ENCODE measurements at regions not wholly inside any gene's neighbourhood (a gene's known extent, or its start where the extent isn't known, plus 50 kb on each side); places are given as distances from the start of the nearest gene placed in this dataset.
A peak's percentile ranks its signal among the peaks of the same experiment; 100 is the strongest.
"Not testable (repeated sequence)": the region's sequence is repeated elsewhere in the genome, so short reads cannot be mapped to it uniquely, and the experiment has no call there.

DNA sequence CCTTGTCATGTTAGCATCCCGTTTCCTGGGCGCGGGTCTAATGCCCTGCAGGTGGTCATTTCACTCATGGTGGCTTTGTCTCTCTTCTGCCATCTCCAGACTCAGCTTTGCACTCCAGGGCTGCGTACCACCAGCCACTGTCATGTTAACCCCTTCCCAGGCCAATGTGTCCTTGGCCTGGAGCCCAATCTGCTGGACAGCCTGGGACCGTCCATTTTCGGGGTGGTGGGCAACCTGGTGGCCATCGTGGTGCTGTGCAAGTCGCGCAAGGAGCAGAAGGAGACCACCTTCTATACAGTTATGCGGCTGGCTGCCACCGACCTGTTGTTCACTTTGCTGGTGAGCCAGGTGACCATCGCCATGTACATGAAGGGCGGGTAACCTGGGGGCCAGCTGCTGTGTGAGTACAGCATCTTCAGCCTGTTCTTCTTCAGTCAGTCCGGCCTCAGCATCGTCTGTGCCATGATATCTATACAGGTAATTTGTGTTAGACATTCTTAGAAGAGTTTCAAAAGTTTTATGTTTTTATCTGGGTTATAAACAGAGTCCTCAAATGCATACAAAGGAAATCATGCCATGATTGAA lies 1654.0 kb downstream of the SPATA31A7 start:
- H3K4me2 ChIP-seq, H3K4me3 ChIP-seq, H4K20me1 ChIP-seq, H3K4me1 ChIP-seq, H3K27ac ChIP-seq, H3K36me3 ChIP-seq, H3K9ac ChIP-seq, H3K27me3 ChIP-seq: not testable (repeated sequence)
- peaks cover 6 to 17% (median 16%) of the 10 kb centered on the region in 11 experiments; a peak in 21 of 22 replicates for H3K9me3 ChIP-seq (replicated peaks in 1 of 11)

DNA sequence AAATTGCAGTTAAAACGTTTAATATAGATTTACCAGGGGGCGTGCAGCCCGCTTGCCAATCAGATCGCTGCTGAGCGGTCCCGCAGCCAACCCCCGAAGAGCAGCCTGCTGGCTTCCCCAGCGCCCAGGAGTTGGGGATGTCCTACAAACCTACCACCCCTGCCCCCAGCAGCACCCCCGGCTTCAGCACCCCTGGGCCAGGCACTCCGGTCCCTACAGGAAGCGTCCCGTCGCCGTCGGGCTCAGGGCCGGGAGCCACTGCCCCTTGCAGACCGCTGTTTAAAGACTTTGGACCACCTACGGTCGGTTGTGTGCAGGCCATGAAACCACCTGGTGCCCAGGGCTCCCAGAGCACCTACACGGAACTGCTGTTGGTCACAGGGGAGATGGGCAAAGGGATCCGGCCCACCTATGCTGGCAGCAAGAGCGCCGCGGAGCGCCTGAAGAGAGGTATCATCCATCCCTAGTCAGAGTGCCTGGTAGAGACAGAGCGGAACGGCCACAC lies 1654.9 kb downstream of the SPATA31A7 start:
- not testable (repeated sequence) for H4K20me1 ChIP-seq, H3K4me1 ChIP-seq, H3K4me3 ChIP-seq, H3K4me2 ChIP-seq, H3K27ac ChIP-seq, H3K27me3 ChIP-seq, H3K36me3 ChIP-seq, H3K9ac ChIP-seq
- peaks cover 6 to 17% (median 16%) of the 10 kb centered on the region in 11 experiments; a peak in 21 of 22 replicates for H3K9me3 ChIP-seq (replicated peaks in 1 of 11)

- H3K27ac ChIP-seq; H3K4me2 ChIP-seq; H3K9ac ChIP-seq; H3K4me3 ChIP-seq; H3K4me1 ChIP-seq; H3K9me3 ChIP-seq (replicated peaks in 1 of 11); H3K36me3 ChIP-seq; H4K20me1 ChIP-seq; H3K27me3 ChIP-seq: not testable (repeated sequence)
Observed at GRCh38 chr9:62848258-62848657, 1658.4 kb downstream of the SPATA31A7 start.

DNA sequence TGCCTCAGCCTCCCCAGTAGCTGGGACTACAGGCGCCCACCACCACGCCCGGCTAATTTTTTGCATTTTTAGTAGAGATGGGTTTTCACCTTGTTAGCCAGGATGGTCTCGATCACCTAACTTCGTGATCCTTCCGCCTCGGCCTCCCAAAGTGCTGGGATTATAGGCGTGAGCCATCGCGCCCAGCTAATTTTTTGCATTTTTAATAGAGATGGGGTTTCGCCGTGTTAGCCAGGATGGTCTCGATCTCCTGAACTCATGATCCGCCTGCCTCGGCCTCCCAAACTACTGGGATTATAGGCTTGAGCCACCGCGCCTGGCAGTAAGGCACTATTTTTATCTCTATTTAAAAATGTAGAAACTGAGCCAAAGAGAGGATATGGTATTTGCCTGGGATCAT lies 1660.2 kb downstream of the SPATA31A7 start:
- H3K27ac ChIP-seq; H4K20me1 ChIP-seq; H3K9me3 ChIP-seq (replicated peaks in 1 of 11); H3K27me3 ChIP-seq; H3K36me3 ChIP-seq; H3K9ac ChIP-seq; H3K4me1 ChIP-seq; H3K4me3 ChIP-seq; H3K4me2 ChIP-seq: not testable (repeated sequence)

- H3K4me2 ChIP-seq; H3K27ac ChIP-seq; H3K9ac ChIP-seq; H3K4me3 ChIP-seq; H3K36me3 ChIP-seq; H3K4me1 ChIP-seq; H3K27me3 ChIP-seq; H3K9me3 ChIP-seq (replicated peaks in 1 of 11); H4K20me1 ChIP-seq: not testable (repeated sequence)
Observed at GRCh38 chr9:62857280-62857679, 1667.4 kb downstream of the SPATA31A7 start.

GRCh38 chr9:62858240-62858639 lies 1668.4 kb downstream of the SPATA31A7 start:
- H4K20me1 ChIP-seq; H3K4me2 ChIP-seq; H3K36me3 ChIP-seq; H3K27me3 ChIP-seq; H3K9ac ChIP-seq; H3K27ac ChIP-seq; H3K4me1 ChIP-seq; H3K9me3 ChIP-seq (replicated peaks in 1 of 11); H3K4me3 ChIP-seq: not testable (repeated sequence)

- not testable (repeated sequence) for H3K27me3 ChIP-seq; H4K20me1 ChIP-seq; H3K4me1 ChIP-seq; H3K9me3 ChIP-seq (replicated peaks in 1 of 11); H3K27ac ChIP-seq; H3K9ac ChIP-seq; H3K4me2 ChIP-seq; H3K36me3 ChIP-seq; H3K4me3 ChIP-seq
Observed at GRCh38 chr9:62860939-62861860, 1671.4 kb downstream of the SPATA31A7 start.

DNA sequence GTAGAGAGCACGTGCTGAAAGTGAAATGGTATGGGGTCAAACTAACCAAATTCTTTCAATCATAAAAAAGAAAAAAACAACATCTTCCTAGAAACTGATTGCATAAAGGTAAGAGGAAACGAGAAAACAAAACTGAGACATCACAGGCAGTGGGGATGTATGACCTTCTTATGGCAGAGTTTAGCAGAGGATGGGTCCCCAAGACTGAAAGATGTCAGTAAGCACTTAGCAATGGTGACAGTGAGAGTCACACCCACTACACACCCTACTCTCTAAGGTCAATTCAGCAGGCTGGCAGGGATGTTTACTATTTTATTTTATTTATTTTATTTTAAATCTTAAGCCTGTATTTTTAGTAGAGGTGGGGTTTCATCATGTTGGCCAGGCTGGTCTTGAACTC lies 1672.3 kb downstream of the SPATA31A7 start:
- not testable (repeated sequence) for H3K36me3 ChIP-seq, H3K27me3 ChIP-seq, H3K4me3 ChIP-seq

DNA sequence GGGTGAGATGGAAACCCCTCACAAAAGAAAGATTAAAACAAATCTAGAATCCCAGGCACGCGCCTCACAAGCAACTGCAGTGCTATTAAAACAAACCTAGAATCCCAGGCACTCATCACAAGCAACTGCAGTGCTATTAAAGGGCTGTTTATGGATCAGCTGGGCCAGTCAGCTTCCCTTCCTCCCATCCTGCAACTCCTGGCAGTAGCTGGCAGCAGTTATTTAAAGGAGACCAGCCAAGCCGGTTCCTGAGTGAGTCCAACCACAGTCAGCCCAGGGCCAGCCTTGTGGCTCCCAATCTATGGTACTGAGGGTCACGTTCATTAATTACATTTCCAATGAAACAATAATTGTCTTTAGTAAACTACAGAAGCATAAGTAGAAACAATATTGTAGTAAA lies 1673.5 kb downstream of the SPATA31A7 start:
- H3K9ac ChIP-seq; H4K20me1 ChIP-seq; H3K9me3 ChIP-seq (replicated peaks in 1 of 11); H3K27ac ChIP-seq; H3K4me3 ChIP-seq; H3K4me2 ChIP-seq; H3K27me3 ChIP-seq; H3K4me1 ChIP-seq; H3K36me3 ChIP-seq: not testable (repeated sequence)

More for the DNA sequence above, 1672.3 kb downstream of the SPATA31A7 start:
- H3K4me2 ChIP-seq; H4K20me1 ChIP-seq; H3K9me3 ChIP-seq (replicated peaks in 1 of 11); H3K27ac ChIP-seq; H3K4me1 ChIP-seq; H3K9ac ChIP-seq: not testable (repeated sequence)

GRCh38 chr9:62863867-62864266 lies 1674.0 kb downstream of the SPATA31A7 start:
- not testable (repeated sequence) for H3K27me3 ChIP-seq; H3K9me3 ChIP-seq (replicated peaks in 1 of 11); H3K36me3 ChIP-seq; H4K20me1 ChIP-seq; H3K27ac ChIP-seq; H3K4me2 ChIP-seq; H3K4me1 ChIP-seq; H3K4me3 ChIP-seq; H3K9ac ChIP-seq

DNA sequence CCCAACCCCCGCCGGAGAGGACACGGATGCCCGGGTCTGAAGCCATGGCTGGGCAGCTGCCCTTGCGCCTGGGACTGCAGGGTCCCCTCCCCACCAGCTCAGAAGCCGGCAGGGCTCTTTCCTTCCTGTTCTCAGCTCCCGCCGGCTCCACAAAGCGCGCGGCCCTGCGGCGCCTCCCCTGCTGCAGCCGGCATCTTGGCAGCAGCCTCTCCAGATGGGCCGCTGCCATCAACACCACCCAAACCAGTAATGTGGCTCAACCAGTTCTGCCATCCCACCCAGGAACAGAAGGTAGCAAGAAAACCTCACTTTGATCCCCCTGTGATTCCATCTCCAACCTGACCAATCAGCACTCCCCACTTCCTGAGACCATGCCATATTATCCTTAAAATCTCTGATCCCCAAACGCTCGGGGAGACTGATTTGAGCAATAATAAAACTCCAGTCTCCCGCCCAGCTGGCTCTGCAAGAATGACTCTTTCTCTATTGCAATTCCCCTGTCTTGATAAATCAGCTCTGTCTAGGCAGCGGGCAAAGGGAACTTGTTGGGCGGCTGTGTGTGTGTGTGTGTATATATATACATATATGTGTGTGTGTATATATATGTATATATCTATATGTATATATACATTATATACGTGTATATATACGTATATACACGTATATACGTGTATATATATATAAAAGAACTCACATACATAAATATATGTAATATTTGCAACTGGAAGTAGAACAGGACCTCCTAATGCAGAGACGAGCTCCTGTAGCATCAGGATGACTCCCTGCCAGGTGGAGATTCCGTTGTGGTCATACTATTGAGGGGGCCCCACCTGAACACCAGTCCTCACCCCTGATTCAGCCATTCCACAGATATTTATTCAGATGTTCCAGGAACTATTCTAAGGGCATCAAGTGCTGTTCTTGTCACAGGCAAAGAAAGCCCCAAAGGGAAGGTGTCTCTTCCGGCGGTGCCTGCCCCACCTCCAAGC lies 1674.9 kb downstream of the SPATA31A7 start:
- H4K20me1 ChIP-seq; H3K4me1 ChIP-seq; H3K36me3 ChIP-seq; H3K27ac ChIP-seq; H3K27me3 ChIP-seq; H3K4me3 ChIP-seq; H3K9me3 ChIP-seq (replicated peaks in 1 of 11); H3K9ac ChIP-seq: not testable (repeated sequence)
- H3K4me2 ChIP-seq = peak overlapping the region; percentile 38 to 60 (median 51); a peak in 14 of 22 replicates

DNA sequence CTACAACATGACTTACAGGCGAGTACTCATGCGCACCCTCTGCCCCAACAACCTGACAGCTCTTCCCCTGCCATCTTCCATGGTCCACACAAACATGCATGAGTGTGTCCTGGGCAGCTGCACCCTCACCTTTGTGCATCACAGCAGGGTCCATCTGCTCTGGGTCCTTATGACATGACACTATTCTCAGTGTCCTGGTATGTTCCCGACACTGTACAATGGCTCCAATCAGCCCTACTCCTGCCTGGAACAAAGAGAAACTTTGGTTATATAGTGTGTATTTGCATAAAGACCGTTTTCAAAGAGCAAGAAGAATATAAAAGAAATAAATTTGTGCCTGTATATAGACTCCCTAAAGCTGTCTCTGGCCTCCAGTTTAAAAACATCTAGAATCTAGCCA lies 1679.2 kb downstream of the SPATA31A7 start:
- not testable (repeated sequence) for H3K4me1 ChIP-seq; H3K36me3 ChIP-seq; H3K9me3 ChIP-seq (replicated peaks in 1 of 11); H4K20me1 ChIP-seq; H3K27ac ChIP-seq; H3K4me2 ChIP-seq; H3K9ac ChIP-seq; H3K4me3 ChIP-seq; H3K27me3 ChIP-seq
